GOT3 (cell line): ENCODE measurements at regions not wholly inside any gene's neighbourhood (a gene's known extent, or its start where the extent isn't known, plus 50 kb on each side); places are given as distances from the start of the nearest gene placed in this dataset.
"Not testable (repeated sequence)": the region's sequence is repeated elsewhere in the genome, so short reads cannot be mapped to it uniquely, and the experiment has no call there.

Source experiments
- DNase-seq: peaks from one replicate; lab custom pipeline; 2025; ENCODE audit warnings: mixed read lengths; lab: John Stamatoyannopoulos, UW

DNA sequence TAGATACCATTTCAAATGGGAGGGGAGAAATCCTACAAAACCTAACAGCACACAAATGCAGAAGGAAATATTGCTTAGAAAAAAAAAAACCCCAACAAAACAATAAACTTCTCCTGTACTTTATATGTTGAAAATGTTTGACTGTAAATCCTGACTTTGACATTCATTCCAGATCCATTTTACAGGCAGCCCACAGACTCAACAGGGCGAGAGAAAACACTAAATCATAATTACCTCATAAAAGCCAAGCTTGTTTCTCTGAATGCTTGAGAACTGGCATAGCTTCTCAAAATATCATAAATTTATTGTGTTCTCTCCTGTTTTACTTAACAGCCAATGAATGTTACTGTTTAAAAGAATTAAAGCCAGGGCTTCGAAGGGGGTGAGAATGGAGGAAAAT, 273.2 kb downstream of the CD83 start:
- DNase-seq: no peak

DNA sequence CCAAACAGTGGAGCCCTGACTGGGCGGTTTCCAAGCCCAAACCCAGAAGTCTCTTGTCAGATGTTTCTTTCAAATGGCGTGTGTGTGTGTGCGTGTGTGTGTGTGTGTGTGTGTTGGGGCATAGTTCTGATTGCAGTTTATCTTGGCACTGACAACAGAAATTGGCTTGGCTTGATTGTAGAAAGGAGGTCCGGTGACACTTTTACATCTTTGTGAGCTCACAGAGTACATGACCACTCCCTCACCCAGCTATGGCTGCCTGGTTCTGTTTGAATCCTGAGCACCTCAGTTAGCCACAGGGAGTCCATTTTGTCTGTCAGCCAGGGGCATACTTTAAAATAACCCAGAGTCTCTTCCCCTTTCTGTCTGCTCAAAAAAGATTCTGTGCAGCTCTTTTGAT, 276.3 kb downstream of the CD83 start:
- no peak for DNase-seq

DNA sequence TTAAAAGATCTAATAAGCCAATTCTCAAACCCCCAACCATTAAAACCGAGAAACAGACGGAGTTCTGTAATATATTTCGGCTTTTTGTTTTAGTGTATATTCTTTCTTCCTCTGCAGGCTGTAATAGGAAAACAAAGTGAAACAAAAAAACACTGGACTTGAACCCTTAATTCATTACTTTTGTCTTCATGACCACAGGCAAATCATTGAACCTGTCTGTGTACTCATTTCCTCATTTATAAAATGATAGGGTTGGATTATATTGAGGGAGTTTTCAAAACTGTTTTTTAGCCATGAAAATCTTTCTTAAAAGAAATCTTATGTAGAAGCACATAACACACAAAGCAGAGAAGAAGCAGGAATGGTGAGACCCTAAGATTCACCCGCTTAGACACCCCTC, 278.8 kb downstream of the CD83 start:
- DNase-seq: no peak

DNA sequence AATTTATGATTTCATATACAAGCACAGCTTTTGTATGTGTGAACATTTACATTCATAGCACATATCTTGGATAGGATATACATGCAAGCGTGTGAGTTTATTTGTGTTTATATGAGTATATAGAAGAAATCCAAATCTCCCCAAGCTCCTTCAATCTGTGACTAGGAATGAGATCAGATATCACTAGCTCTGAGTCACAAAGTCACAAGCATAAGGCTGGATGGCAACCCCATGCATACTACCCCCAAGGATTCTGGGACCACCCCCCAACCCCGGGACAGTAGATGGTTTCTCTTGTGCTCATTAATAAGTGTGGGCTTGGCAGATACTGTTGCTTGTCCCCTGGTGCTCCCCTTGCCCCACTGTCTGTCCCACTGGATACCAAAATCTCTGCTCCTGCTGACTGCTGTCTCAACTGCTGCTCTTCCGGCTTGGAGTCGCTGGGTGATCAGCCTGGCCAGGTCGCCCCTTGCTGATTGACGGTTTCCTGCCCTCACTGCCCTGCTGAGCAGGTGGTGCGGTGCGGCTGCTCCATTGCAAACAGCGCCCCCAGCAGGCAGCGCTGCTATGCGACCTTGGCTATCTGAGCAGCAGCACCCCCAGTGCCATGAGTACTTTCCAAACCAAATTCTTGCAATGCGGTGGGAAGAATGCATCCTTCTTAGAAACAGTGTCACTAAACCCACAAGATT, 279.4 kb downstream of the CD83 start:
- no peak for DNase-seq

DNA sequence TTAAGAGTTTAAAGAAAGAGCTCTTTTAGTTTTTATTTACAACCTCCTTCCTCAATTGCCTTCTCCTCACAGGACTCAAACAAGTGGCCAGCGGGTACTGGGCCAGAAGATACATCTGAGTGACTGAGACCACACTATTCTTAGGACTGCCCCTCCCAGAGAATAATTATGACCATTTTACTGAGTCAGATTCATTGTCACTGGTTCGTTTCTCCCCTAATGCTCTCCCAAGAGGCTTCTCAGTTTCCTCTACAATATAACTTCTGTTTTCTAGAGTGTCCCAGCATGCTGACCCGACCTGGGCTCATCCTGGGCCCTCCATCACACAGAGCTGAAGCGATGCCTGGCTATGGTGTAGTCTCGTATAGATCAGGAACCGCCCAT, 279.9 kb downstream of the CD83 start:
- DNase-seq: no peak

DNA sequence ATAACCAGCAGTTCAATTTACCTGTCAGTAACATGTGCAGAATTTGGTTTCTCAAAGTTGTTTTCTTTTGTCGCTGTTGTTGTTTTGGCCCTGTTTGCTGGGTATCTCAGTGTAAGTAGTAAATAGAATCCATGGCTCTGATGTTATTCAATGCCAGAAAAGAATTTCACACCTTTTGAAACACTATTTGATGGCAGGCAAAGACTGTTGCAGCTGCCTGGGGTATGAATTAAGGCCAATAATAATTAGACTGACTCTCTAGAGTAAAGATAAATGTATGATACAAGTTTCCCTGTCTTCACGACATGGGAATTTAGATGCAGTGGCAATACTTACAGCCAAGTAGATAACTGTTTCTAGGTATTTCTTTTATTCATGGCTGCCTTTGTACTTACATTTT, 281.4 kb downstream of the CD83 start:
- no peak for DNase-seq

DNA sequence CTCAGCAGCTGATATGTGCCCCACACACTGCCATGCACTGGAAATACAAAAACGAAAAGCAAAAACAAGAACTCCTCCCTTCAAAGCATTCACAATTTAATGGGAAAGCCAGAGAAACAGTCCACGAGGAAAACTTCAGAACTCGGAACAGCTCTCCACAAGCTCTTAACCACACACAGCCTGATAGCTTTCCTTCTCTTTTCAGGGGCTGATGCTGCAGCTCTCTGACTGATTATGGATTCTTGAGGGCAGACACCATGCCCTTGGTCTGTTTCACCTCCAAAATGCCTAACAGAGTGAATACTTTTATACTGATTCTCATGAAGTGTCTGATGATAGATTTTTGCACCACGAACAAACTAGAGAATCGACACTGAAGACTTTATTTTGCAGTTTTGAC, 282.1 kb downstream of the CD83 start:
- DNase-seq: no peak

DNA sequence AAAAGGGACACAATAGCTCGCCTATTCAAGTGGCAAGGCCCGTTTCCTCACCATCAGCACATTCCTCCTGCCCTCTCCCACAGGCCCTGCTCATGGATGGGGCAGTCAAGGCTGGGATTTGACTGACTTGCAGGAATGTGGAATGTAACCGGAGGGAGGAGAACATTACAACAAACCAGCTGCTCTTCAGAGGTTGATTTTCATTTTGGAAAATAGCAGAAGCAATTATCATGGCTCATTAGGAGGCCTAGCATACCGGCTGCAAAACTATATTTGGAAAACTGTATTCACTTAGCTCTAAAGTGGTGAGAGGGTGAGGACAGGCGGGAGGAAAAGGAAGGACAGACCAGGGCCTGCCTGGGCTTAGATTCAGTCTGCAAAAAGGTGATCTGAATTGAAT, 283.7 kb downstream of the CD83 start:
- DNase-seq: no peak

DNA sequence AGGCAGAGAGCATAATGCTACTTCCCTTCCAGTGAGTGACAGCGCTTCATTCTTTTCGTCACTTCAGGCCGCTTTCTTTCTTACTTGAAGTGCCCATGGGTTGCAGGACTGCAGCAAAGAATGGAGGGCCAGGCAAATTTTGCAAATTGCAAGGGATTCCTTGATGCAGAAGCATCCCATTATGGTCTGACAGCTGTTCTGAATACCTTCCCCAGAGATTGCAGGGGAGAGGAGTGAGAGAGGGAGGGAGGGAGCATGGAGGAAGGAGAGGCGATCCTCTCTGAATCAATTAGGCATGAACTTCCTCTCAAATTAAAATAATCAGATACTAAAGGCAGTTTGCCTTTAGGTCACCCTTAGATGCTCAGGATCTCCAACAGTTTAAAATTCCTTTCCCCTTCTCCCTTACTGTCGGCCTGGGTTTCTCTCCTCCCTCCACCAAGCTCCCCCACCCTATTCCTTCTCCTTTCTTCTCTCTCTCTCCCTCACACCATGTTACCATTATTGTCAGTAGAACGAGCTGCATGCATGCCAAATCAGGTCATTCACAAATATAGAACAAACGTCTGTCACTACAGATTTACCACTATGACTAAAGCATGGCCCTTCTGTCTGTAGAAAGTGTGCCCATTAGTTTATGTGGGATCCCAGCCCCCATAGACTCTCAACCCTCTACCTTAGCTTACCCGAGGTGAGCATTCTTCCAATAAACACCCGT, 289.2 kb downstream of the CD83 start:
- DNase-seq: no peak

DNA sequence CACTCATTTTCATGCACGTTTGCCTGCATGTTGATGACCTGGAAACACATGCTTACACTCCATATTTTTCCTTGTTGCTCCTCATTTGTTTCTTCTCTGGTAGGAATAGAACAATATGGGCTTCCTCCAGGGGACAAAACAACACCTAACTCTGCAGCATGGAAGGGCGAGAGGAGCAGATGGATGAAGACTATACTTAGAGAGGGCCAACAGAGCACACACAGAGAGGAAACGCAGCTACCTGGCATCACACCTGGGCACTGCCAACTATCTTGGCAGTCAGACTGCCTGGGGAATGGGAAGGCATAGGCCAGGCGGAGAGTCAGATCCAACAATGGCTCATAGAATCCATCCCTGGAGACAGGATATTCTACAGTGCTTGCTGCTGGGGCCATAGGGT, 290.9 kb downstream of the CD83 start:
- DNase-seq: no peak

DNA sequence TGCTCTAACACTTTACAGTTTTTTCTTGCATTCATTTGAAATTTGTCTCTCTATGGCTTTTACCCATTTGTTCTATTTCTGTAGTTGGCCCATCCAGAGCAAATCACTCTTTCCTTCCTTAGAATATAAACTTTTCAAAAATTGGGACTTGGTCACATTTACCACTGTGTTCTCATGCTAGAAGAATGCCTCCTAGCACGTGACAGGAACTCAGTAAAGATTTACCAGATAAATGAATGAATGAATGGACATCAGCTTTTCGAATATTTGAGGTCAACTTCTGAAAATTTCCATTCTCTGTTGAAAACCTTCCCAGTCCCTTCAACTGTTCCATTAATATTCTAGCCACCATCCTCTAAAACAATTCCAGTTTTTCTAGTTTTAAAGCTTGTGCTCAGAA, 294.5 kb downstream of the CD83 start:
- DNase-seq: no peak

DNA sequence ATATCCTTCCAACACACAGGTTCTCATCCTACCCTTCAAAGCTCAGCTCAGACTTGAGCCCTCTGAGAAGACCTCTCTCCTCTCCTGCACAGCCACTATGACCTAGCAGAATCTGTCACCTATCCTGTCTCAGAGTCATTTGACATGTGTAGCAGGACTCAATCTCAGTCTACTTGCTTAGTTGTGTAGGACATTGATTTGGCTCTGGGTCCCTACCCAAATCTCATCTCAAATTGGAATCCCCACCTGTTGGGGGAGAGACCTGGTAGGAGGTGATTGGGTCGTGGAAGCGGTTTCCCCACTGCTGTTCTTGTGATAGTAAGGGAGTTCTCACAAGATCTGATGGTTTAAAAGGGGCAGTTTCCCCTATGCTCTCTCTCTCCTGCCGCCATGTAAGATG, 297.9 kb downstream of the CD83 start:
- DNase-seq: no peak

DNA sequence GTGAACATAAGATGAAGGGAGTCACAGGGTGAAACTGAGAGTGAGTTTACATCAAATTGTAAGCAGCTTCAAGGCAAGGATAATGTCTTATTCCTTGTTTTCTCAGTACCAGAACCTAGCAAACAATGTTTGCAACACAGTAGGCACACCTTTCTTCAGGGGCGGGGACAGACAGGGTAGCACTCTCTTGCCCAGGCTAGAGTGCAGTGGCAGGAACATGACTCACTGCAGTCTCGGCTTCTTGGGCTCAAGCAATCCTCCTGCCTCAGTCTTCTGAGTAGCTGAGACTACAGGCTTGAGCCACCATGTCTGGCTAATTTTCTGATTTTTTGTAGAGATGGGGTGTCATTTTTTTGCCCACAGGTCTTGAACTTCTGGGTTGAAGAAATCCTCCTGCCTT, 299.8 kb downstream of the CD83 start:
- DNase-seq: no peak

DNA sequence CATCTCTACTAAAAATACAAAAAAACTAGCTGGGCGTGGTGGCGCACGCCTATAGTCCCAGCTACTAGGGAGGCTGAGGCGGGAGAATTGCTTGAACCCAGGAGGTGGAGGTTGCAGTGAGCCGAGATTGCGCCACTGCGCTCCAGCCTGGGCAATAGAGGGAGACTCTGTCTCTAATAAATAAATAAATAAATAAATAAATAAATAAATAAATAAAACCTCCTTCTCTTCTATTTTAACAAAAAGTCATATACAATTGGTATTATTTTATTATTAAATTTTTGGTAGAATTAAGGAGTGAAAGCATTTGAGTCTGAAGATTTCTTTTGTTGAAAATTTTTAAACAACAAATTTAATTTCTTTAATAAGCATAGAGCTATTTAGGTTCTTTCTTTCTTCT, 301.7 kb downstream of the CD83 start:
- DNase-seq: not testable (repeated sequence)

DNA sequence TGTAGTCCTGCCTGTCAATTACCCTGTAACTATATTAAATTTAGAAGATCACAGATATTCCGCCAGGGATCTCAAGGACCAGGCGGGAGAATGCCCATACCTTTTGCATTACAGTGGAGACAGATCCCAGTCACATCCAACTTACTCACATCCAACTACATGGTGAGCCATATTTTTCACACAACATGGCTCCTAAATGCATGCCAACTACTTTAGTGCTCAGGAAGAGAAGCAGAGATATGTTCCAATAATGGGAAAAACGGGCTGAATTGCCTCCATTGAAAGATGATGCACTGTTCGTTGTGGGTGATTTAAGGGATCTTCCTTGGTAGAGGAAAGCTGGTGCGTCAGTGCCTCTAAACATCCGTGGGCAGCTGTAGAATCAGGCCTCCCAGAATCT, 304.5 kb downstream of the CD83 start:
- DNase-seq: no peak

DNA sequence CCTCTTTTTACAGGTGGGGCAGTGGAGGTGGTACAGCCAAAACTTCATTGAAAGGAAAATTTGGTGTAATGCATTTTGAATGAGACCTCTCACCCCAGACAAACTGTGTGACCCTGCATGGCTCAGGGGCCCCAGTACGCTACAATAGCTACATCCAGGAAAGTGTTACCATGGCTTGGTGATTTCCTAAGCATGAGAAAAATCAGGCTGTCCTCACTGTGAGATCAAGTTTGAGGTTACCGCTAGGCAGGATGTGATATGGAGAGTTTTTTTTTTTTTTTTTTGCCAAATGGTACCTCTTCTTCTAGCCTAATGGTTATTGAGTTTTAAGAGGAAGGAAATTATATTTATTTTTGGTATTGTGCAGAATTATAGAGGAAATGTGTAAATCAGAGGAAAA, 305.3 kb downstream of the CD83 start:
- DNase-seq: no peak

DNA sequence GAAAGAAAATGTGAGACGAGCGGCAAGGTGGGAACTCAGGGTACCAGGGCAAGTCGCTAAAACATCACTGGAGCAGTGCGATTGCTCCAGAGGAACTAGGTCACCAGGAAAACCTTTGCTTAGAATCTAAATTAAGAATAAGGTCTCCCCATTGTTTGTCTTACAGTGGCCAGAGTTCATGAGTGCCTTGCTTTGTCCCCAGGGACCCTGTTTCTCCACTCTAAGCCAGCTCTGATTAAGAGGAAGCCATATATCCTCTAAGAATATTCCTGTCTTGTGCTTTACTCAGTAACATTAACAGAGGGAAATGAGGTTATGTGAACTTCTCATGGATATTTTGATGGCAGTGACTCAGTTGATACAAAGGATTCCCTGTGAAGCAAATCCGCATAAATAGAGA, 305.8 kb downstream of the CD83 start:
- no peak for DNase-seq

DNA sequence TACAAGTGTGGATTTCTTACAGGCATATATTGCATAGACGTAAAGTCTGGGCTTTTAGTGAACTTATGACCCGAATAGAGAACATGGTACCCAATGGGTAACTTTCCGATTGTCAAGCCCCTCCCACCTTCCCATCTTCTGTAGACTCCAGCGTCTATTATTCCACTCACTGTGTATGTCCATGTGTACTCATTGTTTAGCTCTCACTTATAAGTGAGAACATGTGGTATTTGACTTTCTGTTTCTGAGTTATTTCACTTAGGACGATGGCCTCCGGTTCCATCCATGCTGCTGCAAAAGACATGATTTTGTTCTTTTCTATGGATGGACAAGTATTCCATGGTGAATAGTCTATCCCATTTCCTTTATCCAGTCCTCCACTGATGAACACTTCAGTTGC, 306.4 kb downstream of the CD83 start:
- no peak for DNase-seq

DNA sequence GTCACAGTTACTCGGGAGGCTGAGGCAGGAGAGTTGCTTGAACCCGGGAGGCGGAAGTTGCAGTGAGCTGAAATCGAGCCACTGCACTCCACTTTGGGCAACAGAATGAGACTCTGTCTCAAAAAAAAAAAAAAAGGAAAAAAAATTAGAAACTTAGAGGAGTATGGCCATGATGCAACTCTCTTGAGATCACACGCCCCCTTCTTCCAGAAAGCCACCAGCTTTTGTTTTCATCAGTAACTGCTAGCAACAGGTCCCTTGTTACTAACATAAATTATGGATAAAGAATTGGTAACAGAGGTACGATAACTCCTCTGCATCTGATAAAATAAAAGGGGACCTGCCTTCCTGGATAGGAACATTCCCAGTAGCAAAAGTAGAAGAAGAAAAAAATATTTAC, 308.2 kb downstream of the CD83 start:
- no peak for DNase-seq

DNA sequence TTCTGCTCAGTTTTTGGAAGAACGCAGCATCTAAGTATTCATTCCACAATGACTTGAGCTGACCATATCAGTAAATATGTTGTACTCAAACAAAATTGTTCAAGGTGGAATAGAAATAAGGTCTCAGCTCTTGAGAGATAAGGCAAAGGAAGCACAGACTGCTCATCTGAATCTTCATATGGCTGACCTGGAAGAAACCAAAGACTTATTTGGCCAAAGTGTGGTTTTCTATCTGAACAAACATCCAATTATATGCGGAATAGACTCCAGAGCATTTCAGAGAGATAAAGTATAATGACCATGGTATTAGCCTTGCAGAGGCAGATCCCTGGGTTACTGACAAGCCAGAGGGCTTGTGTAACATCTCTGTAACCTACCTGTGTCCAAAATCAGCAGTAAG, 308.7 kb downstream of the CD83 start:
- no peak for DNase-seq

DNA sequence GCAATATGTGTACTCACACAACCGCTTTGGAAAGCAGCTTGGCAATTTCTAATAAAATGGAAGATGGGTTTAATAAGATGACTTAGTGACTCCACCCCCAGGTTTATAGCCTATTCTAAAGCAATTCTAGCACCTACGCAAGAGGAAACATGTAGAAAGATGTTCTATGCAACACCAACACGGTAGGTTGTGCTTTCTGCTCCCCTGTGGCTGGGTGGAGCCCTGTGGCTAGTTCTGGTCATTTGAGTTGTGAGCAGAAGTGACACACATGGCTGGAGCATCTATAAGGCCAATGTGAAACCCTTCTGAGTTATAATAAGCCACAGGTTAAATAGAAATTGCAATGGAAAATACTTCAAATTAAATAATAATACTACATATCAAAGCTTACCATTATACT, 310.7 kb downstream of the CD83 start:
- no peak for DNase-seq

DNA sequence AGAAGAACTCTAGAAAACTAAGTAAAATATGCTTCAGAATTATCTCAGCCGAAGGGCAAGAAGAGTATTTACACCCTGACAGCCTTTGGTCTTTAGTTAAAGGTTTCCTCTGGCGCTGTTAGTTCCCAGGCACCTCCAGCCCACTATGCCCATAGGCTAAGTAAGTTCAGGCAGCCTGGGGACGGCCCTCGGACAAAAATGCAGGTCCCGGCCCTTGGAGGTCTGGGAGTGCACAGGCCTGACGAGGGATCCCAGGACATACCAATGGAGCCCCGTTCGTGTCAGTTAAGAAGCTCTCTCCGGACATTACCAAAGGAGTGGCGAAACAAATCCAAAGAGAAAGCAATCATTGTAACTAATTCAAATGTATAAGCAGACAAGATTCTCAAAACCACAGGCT, 311.8 kb downstream of the CD83 start:
- no peak for DNase-seq

DNA sequence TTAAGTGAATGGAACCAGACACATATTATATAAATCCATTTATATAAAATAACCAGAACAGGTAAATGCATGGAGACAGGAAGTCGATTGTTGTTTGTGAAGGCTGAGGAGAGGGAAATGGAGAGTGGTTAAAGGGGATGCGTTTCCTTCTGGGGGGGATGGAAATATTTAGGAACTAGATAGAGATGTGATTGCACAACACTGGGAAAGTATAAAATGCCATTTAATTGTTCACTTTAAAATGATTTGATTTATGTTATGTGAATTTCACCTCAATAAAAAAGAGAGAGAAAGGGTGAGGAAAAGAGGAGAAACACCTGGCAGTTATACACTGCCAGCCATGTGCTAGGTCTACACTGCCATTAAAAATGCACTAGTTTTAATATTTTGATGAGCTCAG, 312.6 kb downstream of the CD83 start:
- DNase-seq: no peak
